Coronary artery (tissue), 2 donors: ENCODE measurements at regions not wholly inside any gene's neighbourhood (a gene's known extent, or its start where the extent isn't known, plus 50 kb on each side); places are given as distances from the start of the nearest gene placed in this dataset.

ENCODE experiments used
- DNase-seq: peaks from one replicate; pipeline ENCODE4 v3.0.0-alpha.2; 2017; ENCODE audit warnings: low spot score
- H3K27ac ChIP-seq, 2 donors: fragments of 200-600 bp; sonication (generic); one replicate each; pipeline ENCODE4 v1.5.1; 2016 to 2019
- H3K4me3 ChIP-seq: fragments of 200-600 bp; sonication (generic); 2 replicates; pipeline ENCODE4 v1.5.1; 2016; ENCODE audit warnings: mild to moderate bottlenecking, moderate library complexity
- CTCF ChIP-seq: fragments of 200-600 bp; sonication (generic); IDR thresholded peaks from one replicate; pipeline ENCODE4 v1.5.1; 2019; ENCODE audit warnings: antibody characterized with exemption

DNA sequence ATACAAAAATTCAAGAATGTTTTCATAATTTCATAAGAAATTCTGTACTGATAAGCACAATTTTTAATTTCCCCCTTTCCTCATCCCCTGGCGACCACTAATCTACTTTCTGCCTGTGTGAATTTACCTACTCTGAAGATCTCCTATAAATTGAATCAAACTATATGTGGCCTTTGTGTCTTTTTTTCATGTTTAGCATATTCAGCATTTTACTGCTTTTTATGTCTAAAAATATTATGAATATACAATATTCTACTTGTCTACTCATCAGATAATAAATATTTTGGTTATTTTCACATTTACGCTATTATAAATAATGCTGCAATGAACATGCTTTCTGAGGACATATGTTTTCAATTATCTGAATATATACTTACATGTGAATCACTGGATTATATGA, 144.8 kb downstream of the CYLC2 start:
- Histone ChIP-seq H3K4me3 (no peak overlapping the region), H3K27ac (no peak overlapping the region)
- no peak for DNase-seq
- TF ChIP-seq CTCF, result no peak

DNA sequence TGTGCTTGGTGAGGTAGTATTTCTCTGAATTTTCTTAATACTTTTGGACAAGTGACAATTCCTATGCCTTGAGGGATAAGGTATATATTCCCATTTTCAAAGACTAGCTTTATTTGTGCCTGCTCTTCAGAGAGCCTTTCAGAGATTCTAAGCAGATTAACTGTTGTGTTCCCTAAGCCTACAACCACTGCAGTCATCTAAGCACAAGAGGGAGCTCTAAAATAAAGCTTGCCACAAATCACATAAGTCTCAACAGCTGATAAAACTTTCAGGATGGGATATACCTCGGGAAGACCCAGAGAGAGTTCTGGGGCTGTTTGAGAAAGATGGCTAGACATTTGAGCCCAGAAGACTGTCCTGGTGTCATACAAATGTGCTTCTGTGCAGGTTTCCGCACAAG, 157.3 kb downstream of the CYLC2 start:
- TF ChIP-seq CTCF, result no peak
- Histone ChIP-seq H3K4me3 (no peak overlapping the region), H3K27ac (no peak overlapping the region)
- no peak for DNase-seq

DNA sequence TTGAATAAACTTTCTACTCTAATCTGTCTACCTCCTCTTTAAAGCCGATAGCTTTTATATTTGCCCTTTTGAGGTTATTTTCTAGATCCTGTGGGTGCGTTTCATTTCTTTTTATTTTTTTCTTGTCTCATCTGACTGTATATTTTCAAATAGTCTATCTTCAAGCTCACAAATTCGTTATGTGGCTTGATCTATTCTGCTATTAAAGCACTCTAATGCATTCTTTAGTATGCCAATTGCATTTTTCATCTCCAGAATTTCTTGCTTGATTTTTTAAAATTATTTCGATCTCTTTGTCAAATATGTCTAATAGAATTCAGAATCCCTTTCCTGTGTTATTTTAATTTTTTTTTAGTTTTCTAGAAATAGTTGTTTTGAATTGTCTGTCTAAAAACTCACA, 172.4 kb downstream of the CYLC2 start:
- no peak for TF ChIP-seq CTCF
- no peak overlapping the region for H3K27ac ChIP-seq
- DNase-seq, result no peak
- no peak overlapping the region for H3K4me3 ChIP-seq

DNA sequence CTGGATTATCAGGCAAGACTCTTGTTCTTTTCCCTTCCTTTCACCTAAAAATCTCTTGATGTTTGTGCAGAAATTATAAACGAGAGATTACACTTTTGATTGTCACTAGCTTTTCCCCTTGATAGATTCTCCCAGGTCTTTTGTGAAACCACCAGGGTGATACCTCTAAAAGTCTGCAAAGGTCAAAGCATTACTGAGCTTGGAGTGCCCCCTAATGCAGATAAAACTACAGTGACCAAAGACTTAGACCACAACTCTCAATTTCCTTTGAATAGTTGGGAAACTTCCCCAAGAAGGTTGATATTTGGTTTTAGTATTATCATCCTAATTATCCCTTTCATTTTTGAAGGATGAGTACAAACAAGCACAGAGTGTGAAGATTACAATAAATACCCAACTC, 173.1 kb downstream of the CYLC2 start:
- TF ChIP-seq CTCF, result no peak
- Histone ChIP-seq H3K27ac (no peak overlapping the region), H3K4me3 (no peak overlapping the region)
- no peak for DNase-seq

- DNase-seq, result no peak
- no peak overlapping the region for H3K4me3 ChIP-seq
- no peak for TF ChIP-seq CTCF
- H3K27ac ChIP-seq, result no peak overlapping the region
Observed at GRCh38 chr9:103169798-103170197, 174.7 kb downstream of the CYLC2 start.

- no peak overlapping the region for H3K27ac ChIP-seq
- no peak for DNase-seq
- no peak for TF ChIP-seq CTCF
- no peak overlapping the region for H3K4me3 ChIP-seq
Observed at GRCh38 chr9:103183701-103184171, 188.6 kb downstream of the CYLC2 start.

- DNase-seq, result no peak
- Histone ChIP-seq H3K4me3 (no peak overlapping the region), H3K27ac (no peak overlapping the region)
- no peak for TF ChIP-seq CTCF
Observed at GRCh38 chr9:103186959-103187358, 191.8 kb downstream of the CYLC2 start.
